ACC112 (cell line): ENCODE measurements at regions not wholly inside any gene's neighbourhood (a gene's known extent, or its start where the extent isn't known, plus 50 kb on each side); places are given as distances from the start of the nearest gene placed in this dataset.

ENCODE experiments used
- H2AFZ ChIP-seq: fragments of 200-600 bp; sonication (generic); one replicate; pipeline ENCODE4 v1.6.0; 2017; ENCODE audit warnings: antibody characterized with exemption, low read length; ENCODE audit not compliant: unreplicated experiment
- H3K27ac ChIP-seq: fragments of 200-600 bp; sonication (generic); 2 replicates; pipeline ENCODE4 v1.5.1; 2014; ENCODE audit warnings: low read depth, mild to moderate bottlenecking, antibody characterized with exemption, low read length, moderate library complexity
- H3K27me3 ChIP-seq: fragments of 200-600 bp; sonication (generic); 2 replicates; pipeline ENCODE4 v1.6.1; 2014; ENCODE audit warnings: mild to moderate bottlenecking, antibody characterized with exemption, low read length, moderate library complexity, mixed read lengths; ENCODE audit not compliant: insufficient read depth
- H3K36me3 ChIP-seq: fragments of 200-600 bp; sonication (generic); 2 replicates; pipeline ENCODE4 v1.6.1; 2016; ENCODE audit warnings: mild to moderate bottlenecking, antibody characterized with exemption, low read length, moderate library complexity, mixed read lengths; ENCODE audit not compliant: insufficient read depth
- H3K4me1 ChIP-seq: fragments of 200-600 bp; sonication (generic); one replicate; pipeline ENCODE4 v1.6.1; 2016; ENCODE audit warnings: low read length, mixed read lengths; ENCODE audit not compliant: insufficient read depth, unreplicated experiment, control insufficient read depth
- H3K4me3 ChIP-seq: fragments of 200-600 bp; sonication (generic); 2 replicates; pipeline ENCODE4 v1.5.1; 2014; ENCODE audit warnings: mild to moderate bottlenecking, low read depth, low read length
- H3K79me2 ChIP-seq: fragments of 200-600 bp; sonication (generic); one replicate; pipeline ENCODE4 v1.6.0; 2016; ENCODE audit warnings: low read length; ENCODE audit not compliant: control insufficient read depth, unreplicated experiment, insufficient read depth

DNA sequence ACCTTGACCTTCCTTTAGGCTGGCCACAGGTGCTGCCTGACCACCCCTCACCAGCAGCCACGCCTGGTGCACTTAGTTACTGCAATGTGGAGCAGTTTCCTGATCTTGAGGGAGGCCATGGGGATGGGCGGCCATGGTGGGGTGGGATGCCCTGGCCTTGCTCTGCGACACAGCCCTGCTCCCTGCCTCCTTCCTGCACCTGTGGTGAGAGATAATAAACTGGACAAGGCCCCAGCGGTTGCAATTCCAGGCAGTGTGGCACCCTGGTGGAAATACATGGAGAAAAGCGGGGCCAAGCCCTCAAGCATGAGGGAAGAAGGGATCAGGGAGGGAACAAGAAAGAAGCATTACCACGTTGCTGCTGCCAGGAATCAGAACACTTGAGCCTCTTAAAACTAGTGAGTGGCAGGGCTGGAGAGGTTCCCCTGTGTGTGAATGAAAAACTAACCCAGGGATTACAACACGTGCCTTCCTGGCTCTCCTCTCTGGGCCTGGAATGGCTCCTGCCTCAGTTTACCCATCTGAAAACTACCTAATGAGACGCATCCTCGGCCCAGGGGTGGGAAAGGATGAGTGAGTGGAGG is 213.2 kb downstream of the LY86 start:
- no peaks in the 10 kb centered on the region for H3K4me1 ChIP-seq
- no peaks in the 10 kb centered on the region for H3K79me2 ChIP-seq
- H3K36me3 ChIP-seq, result no peaks in the 10 kb centered on the region
- H3K27ac ChIP-seq, result no peak overlapping the region
- H3K4me3 ChIP-seq, result no peak overlapping the region
- H2AFZ ChIP-seq, result no peak overlapping the region
- H3K27me3 ChIP-seq, result peaks cover 17% of the 10 kb centered on the region

DNA sequence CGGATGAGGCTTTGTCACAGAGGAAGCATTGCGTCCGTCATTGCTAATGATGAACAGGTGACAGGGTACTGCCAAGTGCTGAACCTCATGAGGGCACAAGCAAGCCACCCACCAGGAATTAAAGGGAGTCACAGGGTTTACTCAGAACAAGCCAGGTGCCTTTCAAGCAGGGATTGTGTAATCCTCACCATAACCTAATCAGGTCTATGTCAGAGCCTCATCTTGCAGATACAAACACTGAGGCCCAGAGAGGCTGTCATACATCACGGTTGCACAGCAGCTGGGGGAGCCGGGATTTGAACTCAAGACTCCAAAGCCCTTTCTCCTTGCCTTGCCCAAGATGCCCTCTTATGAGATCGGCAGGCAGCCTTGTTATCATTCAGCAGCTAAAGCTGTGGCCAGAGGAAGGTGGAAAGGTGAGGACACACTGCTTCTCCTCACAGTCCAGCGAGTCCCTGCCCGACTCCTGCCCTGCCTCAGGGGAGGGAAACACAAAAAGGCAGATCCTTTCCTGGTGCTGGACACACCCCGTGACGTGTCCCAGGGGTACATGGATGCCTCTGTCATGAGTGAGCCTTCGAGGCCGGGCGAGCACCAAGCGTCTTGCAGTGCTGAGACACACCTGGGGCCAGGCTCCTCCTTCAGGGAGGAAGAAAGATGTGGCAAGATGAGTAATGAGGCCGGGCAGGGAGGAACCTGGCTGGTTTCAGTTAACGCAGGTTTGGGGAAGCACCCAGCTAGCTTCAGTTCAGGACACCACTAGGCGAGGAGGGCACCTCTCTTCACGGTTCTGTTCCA is 214.9 kb downstream of the LY86 start:
- H3K27ac ChIP-seq, result no peak overlapping the region
- H2AFZ ChIP-seq, result no peak overlapping the region
- no peaks in the 10 kb centered on the region for H3K79me2 ChIP-seq
- H3K4me3 ChIP-seq, result no peak overlapping the region
- no peaks in the 10 kb centered on the region for H3K36me3 ChIP-seq
- no peaks in the 10 kb centered on the region for H3K4me1 ChIP-seq
- peaks cover 17% of the 10 kb centered on the region for H3K27me3 ChIP-seq

DNA sequence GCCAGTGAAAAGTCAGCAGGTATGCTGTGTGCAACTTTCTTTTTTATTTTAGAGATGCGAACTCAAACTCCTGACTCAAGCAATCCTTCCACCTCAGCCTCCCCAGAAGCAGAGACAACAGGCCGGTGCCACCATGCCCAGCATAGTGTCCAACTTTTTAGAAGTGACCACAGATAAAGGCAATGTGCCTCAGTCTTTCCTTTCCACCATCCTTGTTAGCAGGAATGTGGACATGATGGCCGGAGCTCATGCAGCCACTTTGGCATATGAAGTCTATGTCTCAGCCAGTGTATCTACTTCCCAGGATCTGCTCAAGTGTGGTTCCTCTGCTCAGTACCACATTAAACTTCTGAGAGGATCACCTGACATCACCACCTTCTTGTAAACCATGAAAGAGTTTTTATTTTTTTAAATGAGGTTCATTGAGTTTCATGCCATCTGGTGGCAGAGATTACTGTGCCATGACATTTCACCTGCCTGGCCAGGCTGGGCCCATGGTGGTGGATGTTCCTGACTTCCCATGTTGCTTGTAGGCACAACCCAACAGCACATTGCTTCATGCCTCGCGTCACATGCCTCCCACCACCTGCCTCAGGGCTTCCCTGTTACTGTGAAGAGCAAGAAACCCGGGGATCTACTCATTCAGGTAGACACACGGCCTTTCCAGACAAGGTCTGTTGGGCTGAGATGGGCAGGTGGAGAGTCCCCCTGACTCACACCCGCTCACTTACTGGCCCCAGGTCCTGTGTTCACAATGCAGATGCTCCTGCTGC is 216.5 kb downstream of the LY86 start:
- Histone ChIP-seq H3K79me2 (no peaks in the 10 kb centered on the region), H3K4me1 (no peaks in the 10 kb centered on the region), H2AFZ (no peak overlapping the region), H3K4me3 (no peak overlapping the region), H3K27me3 (peaks cover 26% of the 10 kb centered on the region), H3K27ac (no peak overlapping the region), H3K36me3 (no peaks in the 10 kb centered on the region)

DNA sequence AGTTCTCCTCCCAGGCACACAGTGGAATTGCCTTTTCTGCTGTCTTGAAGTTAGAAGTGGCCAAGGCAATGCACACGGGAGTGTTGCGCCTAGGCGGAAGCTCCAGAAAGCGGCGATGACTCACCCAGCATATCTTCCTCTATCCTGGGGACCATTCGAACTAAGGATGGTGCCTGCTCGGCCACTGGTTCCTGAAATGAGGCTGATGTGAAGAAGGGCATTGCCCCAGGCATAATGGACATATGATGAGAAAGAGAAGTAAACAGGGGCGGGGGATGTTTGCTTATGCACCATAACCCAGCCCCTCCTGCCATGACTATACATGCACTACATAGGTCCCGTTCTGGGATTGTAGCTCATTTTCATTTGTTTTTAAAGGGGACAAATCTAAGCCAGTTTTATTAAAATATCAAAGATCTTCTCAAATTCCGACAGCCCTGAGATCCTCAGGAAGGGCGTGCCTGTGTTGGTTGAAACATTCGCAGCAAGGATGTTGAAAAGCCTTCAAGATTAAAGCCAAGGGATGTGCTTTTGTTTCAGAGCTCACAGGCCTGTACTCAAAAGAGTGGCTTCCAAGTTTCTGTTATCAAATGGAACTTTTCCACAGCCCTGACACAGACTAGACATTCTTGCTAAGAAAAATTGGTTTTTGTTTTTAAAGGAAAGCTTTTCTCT is 218.5 kb downstream of the LY86 start:
- Histone ChIP-seq H2AFZ (no peak overlapping the region), H3K27me3 (peaks cover 26% of the 10 kb centered on the region), H3K4me1 (peaks cover 11% of the 10 kb centered on the region)

DNA sequence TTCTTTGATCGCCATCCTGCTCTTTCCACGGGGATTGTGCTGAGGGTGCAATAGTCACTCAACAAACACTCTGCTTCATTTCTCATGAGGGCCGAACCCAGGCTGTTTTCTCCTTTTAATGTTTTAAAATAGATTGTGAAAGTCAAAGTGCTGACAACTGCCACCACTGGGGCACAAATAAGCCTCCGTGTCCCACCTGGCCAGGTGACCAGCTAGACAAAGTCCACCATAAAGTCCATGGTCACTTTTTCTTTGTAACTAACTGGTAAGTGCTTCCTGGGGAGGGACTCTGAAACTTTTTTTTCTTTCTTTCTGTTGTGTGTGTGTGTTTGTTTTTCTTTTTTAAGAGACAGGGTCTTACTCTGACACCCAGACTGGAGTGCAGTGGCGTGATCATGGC is 219.8 kb downstream of the LY86 start:
- Histone ChIP-seq H3K79me2 (no peaks in the 10 kb centered on the region), H3K27me3 (peaks cover 16% of the 10 kb centered on the region), H3K4me1 (peaks cover 13% of the 10 kb centered on the region), H3K27ac (no peak overlapping the region), H3K36me3 (no peaks in the 10 kb centered on the region), H2AFZ (no peak overlapping the region), H3K4me3 (no peak overlapping the region)

More for the DNA sequence above, 218.5 kb downstream of the LY86 start:
- Histone ChIP-seq H3K79me2 (no peaks in the 10 kb centered on the region), H3K27ac (no peak overlapping the region), H3K36me3 (no peaks in the 10 kb centered on the region), H3K4me3 (no peak overlapping the region)

DNA sequence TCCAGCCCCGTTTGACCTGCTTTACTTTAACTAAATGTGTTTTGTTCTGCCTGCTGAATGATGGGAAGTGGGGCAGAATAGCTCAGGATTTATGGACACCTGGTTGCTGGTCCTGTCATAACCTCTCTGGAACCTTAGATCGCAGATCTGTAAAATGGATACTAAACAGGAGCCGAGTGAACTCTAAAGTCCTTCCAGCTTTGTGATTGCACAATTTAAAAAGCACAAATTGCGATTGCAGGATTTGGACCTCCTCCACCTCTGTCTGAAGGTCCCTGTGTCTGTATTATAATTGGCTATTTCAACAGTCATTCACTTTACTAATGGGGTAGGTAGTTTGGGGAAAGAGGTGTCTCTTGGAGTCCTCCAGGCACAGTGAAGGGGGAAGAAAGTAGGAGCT is 220.4 kb downstream of the LY86 start:
- Histone ChIP-seq H3K36me3 (no peaks in the 10 kb centered on the region), H2AFZ (no peak overlapping the region)

DNA sequence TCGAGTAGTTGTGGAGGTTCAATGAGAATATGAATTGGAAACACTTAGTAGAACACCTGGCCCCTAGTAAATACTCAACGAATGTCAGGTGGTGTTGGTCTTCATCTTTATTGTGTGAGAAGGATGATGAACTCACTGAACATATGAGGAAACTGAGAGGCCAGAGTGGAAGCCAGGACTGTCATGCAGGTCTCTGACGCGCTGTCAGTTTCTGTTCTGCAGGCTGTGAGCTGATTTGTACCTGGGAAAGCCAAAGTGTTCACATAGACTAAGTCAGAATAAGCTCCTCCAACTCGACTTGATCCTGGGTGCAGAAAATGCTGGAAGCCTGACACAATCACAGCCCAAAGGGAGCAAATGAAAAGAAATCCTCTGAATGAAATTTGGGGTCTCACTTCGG is 222.2 kb downstream of the LY86 start:
- Histone ChIP-seq H3K36me3 (no peaks in the 10 kb centered on the region), H2AFZ (peak overlapping the region; percentile 38), H3K27me3 (peaks cover 16% of the 10 kb centered on the region), H3K79me2 (no peaks in the 10 kb centered on the region), H3K4me1 (peaks cover 13% of the 10 kb centered on the region), H3K27ac (peak overlapping the region; percentile 54), H3K4me3 (peak overlapping the region; percentile 73)

More for the DNA sequence above, 220.4 kb downstream of the LY86 start:
- H3K27me3 ChIP-seq, result peaks cover 16% of the 10 kb centered on the region
- H3K4me3 ChIP-seq, result no peak overlapping the region
- no peak overlapping the region for H3K27ac ChIP-seq
- peaks cover 13% of the 10 kb centered on the region for H3K4me1 ChIP-seq
- H3K79me2 ChIP-seq, result no peaks in the 10 kb centered on the region

DNA sequence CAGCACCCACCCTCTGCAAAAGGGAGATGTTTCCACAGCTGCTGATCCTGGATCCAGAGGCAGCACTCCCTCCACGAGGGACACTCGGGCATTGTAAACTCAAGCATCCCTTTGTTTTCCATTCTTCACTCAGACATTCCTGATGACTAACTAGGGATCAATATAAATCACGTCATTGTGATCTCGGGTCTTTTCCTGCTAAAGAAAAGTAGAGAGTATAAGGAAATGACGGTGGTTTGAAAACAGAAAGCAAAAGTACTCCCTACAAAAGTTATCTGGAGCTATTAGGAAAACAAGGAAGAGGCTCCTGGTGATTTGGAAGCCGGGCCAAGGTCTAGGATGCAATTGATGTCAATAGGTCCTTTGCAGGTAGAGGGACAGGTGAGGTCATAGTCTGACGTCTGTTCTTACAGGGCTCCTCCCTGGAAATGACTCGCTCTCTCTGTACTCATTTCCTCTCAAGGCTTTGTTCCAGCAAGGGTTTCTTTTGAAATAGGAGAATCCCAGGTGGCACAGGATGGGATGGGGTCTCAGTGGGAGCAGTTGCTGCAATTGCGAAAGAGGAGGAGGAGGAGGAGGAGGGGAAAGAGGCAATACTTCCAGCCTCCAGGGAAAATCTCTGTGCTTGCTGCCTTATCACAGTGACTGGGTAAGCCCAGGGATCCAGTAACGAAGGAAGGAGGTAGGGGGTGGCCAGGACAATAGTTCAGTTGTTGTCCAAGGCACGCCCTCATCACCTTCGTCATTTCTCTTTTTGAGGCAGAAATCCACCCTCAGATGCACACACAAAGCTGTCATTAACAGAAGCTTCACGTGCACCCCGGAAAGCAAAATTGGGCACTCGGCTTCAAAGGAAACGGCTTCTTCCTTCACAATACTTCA is 222.8 kb downstream of the LY86 start:
- H3K4me3 ChIP-seq, result peak overlapping the region; percentile 73
- H3K79me2 ChIP-seq, result no peaks in the 10 kb centered on the region
- no peaks in the 10 kb centered on the region for H3K36me3 ChIP-seq
- H3K27me3 ChIP-seq, result peaks cover 16% of the 10 kb centered on the region
- peaks cover 13% of the 10 kb centered on the region for H3K4me1 ChIP-seq
- peak overlapping the region; percentile 54 for H3K27ac ChIP-seq
- peak overlapping the region; percentile 38 for H2AFZ ChIP-seq

DNA sequence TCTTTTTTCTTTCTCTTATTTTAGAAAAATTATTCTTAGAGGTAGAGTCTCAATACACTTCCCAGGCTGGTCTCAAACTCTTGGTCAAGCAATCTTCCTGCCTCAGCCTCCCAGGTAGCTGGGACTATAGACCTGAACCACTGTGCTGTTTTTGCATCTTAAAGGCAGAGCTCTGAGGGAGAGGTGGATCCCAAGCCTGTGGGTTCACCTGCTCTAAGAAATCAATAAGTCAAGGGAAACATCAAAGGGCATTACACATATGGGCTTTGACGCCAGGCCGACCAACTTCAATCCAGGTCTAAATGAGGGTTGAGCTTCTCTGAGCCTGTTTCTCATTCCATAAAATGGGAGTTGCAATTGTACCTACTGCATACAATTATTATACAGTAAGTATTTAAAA is 223.9 kb downstream of the LY86 start:
- H3K79me2 ChIP-seq, result no peaks in the 10 kb centered on the region
- no peak overlapping the region for H3K27ac ChIP-seq
- no peak overlapping the region for H2AFZ ChIP-seq
- H3K36me3 ChIP-seq, result no peaks in the 10 kb centered on the region
- peaks cover 13% of the 10 kb centered on the region for H3K4me1 ChIP-seq
- H3K4me3 ChIP-seq, result no peak overlapping the region
- peaks cover 16% of the 10 kb centered on the region for H3K27me3 ChIP-seq

DNA sequence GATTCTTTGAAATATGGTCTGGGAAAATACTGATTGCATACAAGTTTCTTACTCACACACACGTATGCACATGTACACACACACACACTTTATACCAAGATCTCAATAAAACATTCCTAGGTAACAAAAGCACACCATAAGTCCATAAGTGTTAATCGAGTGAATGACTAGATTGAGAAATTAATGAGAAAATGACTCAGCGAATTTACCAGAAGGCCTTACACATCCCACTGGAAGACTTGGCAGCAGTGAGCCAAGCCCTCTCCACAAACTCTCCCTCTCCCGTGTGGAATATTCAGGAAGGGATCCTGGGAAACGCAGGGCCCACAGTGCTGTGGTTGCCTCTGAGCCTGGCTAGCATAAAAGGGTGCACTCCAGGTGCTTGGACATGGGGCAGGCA is 227.2 kb downstream of the LY86 start:
- no peak overlapping the region for H3K4me3 ChIP-seq
- no peaks in the 10 kb centered on the region for H3K79me2 ChIP-seq
- peaks cover 14% of the 10 kb centered on the region for H3K27me3 ChIP-seq
- no peak overlapping the region for H3K27ac ChIP-seq
- no peaks in the 10 kb centered on the region for H3K36me3 ChIP-seq
- peaks cover 10% of the 10 kb centered on the region for H3K4me1 ChIP-seq
- no peak overlapping the region for H2AFZ ChIP-seq
